ENCODE measurements at regions not wholly inside any gene's neighbourhood (a gene's known extent, or its start where the extent isn't known, plus 50 kb on each side); places are given as distances from the start of the nearest gene placed in this dataset.

DNA sequence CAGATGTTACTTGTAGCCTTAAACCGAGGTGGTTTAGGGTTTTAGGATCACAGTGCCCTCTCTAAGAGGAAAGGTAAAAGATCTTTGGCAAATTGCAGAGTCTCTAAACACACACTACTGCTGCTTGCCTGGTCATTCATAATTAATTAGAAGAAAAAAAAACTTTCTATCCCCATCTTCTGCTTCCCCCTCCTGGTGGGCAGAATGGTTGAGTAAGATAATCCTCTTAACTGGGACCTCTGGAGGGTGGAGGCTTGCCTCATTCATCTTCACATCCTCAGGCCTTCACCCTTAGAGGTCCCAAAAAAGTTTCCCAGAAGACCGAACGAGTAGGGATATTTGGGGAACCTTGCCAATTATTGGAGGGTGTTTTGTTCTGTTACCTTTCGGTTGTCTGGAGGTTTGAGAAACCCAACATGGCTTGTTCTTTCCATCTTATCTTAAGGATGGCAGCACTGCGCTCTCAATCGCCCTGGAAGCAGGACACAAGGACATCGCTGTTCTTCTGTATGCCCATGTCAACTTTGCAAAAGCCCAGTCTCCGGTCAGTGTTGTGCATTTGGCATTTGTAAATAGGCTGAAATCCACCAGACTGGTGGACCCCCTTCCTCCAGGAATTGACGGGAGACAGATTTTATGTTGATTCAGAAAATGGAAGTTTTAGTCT, 97.3 kb upstream of the DMRT1 start:
- Mint-ChIP-seq H3K27ac (no peak overlapping the region), H3K27me3 (ENCODE audit: insufficient read depth, low read depth, poor library complexity) (peaks cover 12% of the 10 kb centered on the region), H3K4me3 (no peak overlapping the region), H3K9me3 (no peaks in the 10 kb centered on the region), H3K4me1 (peaks cover 9% of the 10 kb centered on the region), H3K36me3 (ENCODE audit: low read depth) (peaks cover 50% of the 10 kb centered on the region)
- H3F3A ChIP-seq (replicated peaks; ENCODE audit: low read depth) = no peaks in the 10 kb centered on the region
- no peaks in the 10 kb centered on the region for H3K27me3 ChIP-seq (ENCODE audit: insufficient read depth)
- H4K20me1 ChIP-seq (replicated peaks; ENCODE audit: insufficient read depth) = no peaks in the 10 kb centered on the region
- no peak for DNase-seq (ENCODE audit: low spot score)
- H3K36me3 ChIP-seq (ENCODE audit: insufficient read depth) = peaks cover 24% of the 10 kb centered on the region
- no peak for ATAC-seq
- H3K4me2 ChIP-seq = no peak overlapping the region
- TF ChIP-seq CREB1 (CRISPR knock-in tag; IDR thresholded peaks at IDR 0.05; ENCODE audit: low read depth) (no peak), EZH2 (IDR thresholded peaks at IDR 0.05; ENCODE audit: low read depth, unreplicated experiment) (no peak), NANOG (IDR thresholded peaks at IDR 0.05; ENCODE audit: borderline replicate concordance) (no peak), ZNF331 (CRISPR knock-in tag; IDR thresholded peaks at IDR 0.05; ENCODE audit: low read depth) (no peak), STAT1 (IDR thresholded peaks at IDR 0.05; ENCODE audit: unreplicated experiment) (no peak), POLR2AphosphoS5 (IDR thresholded peaks at IDR 0.05; ENCODE audit: low read depth) (no peak), ZNF114 (CRISPR knock-in tag; IDR thresholded peaks at IDR 0.05) (no peak), JUNB (IDR thresholded peaks at IDR 0.05; ENCODE audit: unreplicated experiment) (no peak)
- TF ChIP-seq, protein P1, sequence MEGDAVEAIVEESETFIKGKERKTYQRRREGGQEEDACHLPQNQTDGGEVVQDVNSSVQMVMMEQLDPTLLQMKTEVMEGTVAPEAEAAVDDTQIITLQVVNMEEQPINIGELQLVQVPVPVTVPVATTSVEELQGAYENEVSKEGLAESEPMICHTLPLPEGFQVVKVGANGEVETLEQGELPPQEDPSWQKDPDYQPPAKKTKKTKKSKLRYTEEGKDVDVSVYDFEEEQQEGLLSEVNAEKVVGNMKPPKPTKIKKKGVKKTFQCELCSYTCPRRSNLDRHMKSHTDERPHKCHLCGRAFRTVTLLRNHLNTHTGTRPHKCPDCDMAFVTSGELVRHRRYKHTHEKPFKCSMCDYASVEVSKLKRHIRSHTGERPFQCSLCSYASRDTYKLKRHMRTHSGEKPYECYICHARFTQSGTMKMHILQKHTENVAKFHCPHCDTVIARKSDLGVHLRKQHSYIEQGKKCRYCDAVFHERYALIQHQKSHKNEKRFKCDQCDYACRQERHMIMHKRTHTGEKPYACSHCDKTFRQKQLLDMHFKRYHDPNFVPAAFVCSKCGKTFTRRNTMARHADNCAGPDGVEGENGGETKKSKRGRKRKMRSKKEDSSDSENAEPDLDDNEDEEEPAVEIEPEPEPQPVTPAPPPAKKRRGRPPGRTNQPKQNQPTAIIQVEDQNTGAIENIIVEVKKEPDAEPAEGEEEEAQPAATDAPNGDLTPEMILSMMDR (conservative IDR thresholded peaks at IDR 0.05; ENCODE audit: low read depth in 2 of 2) = no peak; a peak in 1 of 4 replicates
- TF ChIP-seq, protein P2, sequence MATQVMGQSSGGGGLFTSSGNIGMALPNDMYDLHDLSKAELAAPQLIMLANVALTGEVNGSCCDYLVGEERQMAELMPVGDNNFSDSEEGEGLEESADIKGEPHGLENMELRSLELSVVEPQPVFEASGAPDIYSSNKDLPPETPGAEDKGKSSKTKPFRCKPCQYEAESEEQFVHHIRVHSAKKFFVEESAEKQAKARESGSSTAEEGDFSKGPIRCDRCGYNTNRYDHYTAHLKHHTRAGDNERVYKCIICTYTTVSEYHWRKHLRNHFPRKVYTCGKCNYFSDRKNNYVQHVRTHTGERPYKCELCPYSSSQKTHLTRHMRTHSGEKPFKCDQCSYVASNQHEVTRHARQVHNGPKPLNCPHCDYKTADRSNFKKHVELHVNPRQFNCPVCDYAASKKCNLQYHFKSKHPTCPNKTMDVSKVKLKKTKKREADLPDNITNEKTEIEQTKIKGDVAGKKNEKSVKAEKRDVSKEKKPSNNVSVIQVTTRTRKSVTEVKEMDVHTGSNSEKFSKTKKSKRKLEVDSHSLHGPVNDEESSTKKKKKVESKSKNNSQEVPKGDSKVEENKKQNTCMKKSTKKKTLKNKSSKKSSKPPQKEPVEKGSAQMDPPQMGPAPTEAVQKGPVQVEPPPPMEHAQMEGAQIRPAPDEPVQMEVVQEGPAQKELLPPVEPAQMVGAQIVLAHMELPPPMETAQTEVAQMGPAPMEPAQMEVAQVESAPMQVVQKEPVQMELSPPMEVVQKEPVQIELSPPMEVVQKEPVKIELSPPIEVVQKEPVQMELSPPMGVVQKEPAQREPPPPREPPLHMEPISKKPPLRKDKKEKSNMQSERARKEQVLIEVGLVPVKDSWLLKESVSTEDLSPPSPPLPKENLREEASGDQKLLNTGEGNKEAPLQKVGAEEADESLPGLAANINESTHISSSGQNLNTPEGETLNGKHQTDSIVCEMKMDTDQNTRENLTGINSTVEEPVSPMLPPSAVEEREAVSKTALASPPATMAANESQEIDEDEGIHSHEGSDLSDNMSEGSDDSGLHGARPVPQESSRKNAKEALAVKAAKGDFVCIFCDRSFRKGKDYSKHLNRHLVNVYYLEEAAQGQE (IDR thresholded peaks at IDR 0.05; ENCODE audit: unreplicated experiment) = no peak
- TF ChIP-seq, protein P3, sequence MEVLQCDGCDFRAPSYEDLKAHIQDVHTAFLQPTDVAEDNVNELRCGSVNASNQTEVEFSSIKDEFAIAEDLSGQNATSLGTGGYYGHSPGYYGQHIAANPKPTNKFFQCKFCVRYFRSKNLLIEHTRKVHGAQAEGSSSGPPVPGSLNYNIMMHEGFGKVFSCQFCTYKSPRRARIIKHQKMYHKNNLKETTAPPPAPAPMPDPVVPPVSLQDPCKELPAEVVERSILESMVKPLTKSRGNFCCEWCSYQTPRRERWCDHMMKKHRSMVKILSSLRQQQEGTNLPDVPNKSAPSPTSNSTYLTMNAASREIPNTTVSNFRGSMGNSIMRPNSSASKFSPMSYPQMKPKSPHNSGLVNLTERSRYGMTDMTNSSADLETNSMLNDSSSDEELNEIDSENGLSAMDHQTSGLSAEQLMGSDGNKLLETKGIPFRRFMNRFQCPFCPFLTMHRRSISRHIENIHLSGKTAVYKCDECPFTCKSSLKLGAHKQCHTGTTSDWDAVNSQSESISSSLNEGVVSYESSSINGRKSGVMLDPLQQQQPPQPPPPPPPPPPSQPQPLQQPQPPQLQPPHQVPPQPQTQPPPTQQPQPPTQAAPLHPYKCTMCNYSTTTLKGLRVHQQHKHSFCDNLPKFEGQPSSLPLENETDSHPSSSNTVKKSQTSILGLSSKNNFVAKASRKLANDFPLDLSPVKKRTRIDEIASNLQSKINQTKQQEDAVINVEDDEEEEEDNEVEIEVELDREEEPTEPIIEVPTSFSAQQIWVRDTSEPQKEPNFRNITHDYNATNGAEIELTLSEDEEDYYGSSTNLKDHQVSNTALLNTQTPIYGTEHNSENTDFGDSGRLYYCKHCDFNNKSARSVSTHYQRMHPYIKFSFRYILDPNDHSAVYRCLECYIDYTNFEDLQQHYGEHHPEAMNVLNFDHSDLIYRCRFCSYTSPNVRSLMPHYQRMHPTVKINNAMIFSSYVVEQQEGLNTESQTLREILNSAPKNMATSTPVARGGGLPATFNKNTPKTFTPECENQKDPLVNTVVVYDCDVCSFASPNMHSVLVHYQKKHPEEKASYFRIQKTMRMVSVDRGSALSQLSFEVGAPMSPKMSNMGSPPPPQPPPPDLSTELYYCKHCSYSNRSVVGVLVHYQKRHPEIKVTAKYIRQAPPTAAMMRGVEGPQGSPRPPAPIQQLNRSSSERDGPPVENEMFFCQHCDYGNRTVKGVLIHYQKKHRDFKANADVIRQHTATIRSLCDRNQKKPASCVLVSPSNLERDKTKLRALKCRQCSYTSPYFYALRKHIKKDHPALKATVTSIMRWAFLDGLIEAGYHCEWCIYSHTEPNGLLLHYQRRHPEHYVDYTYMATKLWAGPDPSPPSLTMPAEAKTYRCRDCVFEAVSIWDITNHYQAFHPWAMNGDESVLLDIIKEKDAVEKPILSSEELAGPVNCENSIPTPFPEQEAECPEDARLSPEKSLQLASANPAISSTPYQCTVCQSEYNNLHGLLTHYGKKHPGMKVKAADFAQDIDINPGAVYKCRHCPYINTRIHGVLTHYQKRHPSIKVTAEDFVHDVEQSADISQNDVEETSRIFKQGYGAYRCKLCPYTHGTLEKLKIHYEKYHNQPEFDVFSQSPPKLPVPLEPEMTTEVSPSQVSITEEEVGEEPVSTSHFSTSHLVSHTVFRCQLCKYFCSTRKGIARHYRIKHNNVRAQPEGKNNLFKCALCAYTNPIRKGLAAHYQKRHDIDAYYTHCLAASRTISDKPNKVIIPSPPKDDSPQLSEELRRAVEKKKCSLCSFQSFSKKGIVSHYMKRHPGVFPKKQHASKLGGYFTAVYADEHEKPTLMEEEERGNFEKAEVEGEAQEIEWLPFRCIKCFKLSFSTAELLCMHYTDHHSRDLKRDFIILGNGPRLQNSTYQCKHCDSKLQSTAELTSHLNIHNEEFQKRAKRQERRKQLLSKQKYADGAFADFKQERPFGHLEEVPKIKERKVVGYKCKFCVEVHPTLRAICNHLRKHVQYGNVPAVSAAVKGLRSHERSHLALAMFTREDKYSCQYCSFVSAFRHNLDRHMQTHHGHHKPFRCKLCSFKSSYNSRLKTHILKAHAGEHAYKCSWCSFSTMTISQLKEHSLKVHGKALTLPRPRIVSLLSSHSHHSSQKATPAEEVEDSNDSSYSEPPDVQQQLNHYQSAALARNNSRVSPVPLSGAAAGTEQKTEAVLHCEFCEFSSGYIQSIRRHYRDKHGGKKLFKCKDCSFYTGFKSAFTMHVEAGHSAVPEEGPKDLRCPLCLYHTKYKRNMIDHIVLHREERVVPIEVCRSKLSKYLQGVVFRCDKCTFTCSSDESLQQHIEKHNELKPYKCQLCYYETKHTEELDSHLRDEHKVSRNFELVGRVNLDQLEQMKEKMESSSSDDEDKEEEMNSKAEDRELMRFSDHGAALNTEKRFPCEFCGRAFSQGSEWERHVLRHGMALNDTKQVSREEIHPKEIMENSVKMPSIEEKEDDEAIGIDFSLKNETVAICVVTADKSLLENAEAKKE (CRISPR knock-in tag; IDR thresholded peaks at IDR 0.05) = no peak
- TF ChIP-seq, protein P4, sequence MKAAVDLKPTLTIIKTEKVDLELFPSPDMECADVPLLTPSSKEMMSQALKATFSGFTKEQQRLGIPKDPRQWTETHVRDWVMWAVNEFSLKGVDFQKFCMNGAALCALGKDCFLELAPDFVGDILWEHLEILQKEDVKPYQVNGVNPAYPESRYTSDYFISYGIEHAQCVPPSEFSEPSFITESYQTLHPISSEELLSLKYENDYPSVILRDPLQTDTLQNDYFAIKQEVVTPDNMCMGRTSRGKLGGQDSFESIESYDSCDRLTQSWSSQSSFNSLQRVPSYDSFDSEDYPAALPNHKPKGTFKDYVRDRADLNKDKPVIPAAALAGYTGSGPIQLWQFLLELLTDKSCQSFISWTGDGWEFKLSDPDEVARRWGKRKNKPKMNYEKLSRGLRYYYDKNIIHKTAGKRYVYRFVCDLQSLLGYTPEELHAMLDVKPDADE (IDR thresholded peaks at IDR 0.05) = no peak
- H2AFZ ChIP-seq = no peak overlapping the region
- H3K79me2 ChIP-seq (replicated peaks; ENCODE audit: insufficient read depth) = no peaks in the 10 kb centered on the region
- no peak overlapping the region for H3K27ac ChIP-seq (ENCODE audit: low read depth)
- no peaks in the 10 kb centered on the region for H3K9me2 ChIP-seq (ENCODE audit: insufficient read depth)
- no peaks in the 10 kb centered on the region for H3K4me1 ChIP-seq (ENCODE audit: insufficient read depth)
- no peak overlapping the region for H3K4me3 ChIP-seq

Measured in GM23338 (cell line).